Loucy (cell line): ENCODE measurements at regions not wholly inside any gene's neighbourhood (a gene's known extent, or its start where the extent isn't known, plus 50 kb on each side); places are given as distances from the start of the nearest gene placed in this dataset.

Source experiments
- CTCF ChIP-seq: fragments of 200-600 bp; sonication (generic); conservative IDR thresholded peaks from 2 replicates; pipeline ENCODE4 v1.5.1; 2014; ENCODE audit warnings: mild to moderate bottlenecking, antibody characterized with exemption, low read length
- EZH2phosphoT487 ChIP-seq: fragments of 200-600 bp; IDR thresholded peaks from 2 replicates; pipeline ENCODE4 v1.6.1; 2018; ENCODE audit warnings: antibody characterized with exemption, mild to moderate bottlenecking, moderate library complexity, borderline replicate concordance

- no peak for TF ChIP-seq CTCF
- no peak for TF ChIP-seq EZH2phosphoT487
Observed at GRCh38 chr14:26379951-26380350, 217.9 kb downstream of the NOVA1 start.
